ENCODE measurements at regions not wholly inside any gene's neighbourhood (a gene's known extent, or its start where the extent isn't known, plus 50 kb on each side); places are given as distances from the start of the nearest gene placed in this dataset.

DNA sequence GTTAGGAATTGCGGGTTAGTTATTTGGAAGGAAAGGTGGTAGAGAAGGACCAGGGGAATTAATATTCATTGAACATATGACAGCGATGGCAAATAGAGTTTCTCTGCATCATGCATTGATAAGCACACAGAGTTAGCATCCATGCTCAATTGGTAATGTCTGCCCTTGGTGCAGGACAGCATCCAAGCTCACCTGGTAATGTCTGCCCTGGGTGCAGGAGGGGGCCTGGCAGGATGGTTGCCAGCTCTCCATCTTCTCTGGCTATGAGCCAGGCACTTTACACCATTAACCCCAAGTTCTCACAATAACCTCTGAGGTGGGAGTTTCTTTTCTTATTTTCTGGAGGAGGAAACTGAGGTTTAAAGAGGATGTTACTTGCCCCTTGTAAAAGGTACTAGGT is 50.4 kb upstream of the RBFOX2 start:
- TF ChIP-seq, protein P1, sequence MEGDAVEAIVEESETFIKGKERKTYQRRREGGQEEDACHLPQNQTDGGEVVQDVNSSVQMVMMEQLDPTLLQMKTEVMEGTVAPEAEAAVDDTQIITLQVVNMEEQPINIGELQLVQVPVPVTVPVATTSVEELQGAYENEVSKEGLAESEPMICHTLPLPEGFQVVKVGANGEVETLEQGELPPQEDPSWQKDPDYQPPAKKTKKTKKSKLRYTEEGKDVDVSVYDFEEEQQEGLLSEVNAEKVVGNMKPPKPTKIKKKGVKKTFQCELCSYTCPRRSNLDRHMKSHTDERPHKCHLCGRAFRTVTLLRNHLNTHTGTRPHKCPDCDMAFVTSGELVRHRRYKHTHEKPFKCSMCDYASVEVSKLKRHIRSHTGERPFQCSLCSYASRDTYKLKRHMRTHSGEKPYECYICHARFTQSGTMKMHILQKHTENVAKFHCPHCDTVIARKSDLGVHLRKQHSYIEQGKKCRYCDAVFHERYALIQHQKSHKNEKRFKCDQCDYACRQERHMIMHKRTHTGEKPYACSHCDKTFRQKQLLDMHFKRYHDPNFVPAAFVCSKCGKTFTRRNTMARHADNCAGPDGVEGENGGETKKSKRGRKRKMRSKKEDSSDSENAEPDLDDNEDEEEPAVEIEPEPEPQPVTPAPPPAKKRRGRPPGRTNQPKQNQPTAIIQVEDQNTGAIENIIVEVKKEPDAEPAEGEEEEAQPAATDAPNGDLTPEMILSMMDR (IDR thresholded peaks at IDR 0.05; ENCODE audit: insufficient read depth, low read depth, low read length), result no peak
- no peak for TF ChIP-seq EZH2 (IDR thresholded peaks at IDR 0.05; ENCODE audit: insufficient read depth, low read length)

Measured in astrocyte (in vitro differentiated cells and primary cell).